HG03520 (cell line): ENCODE measurements at regions not wholly inside any gene's neighbourhood (a gene's known extent, or its start where the extent isn't known, plus 50 kb on each side); places are given as distances from the start of the nearest gene placed in this dataset.

Experiments used
- ATAC-seq: cut with Tn5 transposase; IDR thresholded peaks from one replicate; pipeline ENCODE4 v1.9.1; 2021; ENCODE audit warnings: mild to moderate bottlenecking, moderate library complexity; ENCODE audit not compliant: unreplicated experiment

- ATAC-seq = no peak
These were observed 195.9 kb upstream of the POU3F1 start for GRCh38 chr1:38242506-38242905.

GRCh38 chr1:38241594-38242334 lies 195.2 kb upstream of the POU3F1 start:
- ATAC-seq = no peak

- no peak for ATAC-seq
These were observed 194.0 kb upstream of the POU3F1 start for GRCh38 chr1:38240618-38241017.

- no peak for ATAC-seq
These were observed 192.8 kb upstream of the POU3F1 start for GRCh38 chr1:38239258-38239835.

- no peak for ATAC-seq
These were observed 191.7 kb upstream of the POU3F1 start for GRCh38 chr1:38238294-38238693.

- no peak for ATAC-seq
These were observed 189.1 kb upstream of the POU3F1 start for GRCh38 chr1:38235705-38236104.

- ATAC-seq = no peak
These were observed 185.3 kb upstream of the POU3F1 start for GRCh38 chr1:38231941-38232340.

- no peak for ATAC-seq
These were observed 182.1 kb upstream of the POU3F1 start for GRCh38 chr1:38228718-38229117.

GRCh38 chr1:38225745-38226144 lies 179.2 kb upstream of the POU3F1 start:
- ATAC-seq = no peak

- ATAC-seq = no peak
These were observed 176.8 kb upstream of the POU3F1 start for GRCh38 chr1:38223391-38223790.

- no peak for ATAC-seq
These were observed 176.3 kb upstream of the POU3F1 start for GRCh38 chr1:38222891-38223290.

GRCh38 chr1:38221006-38221649 lies 174.5 kb upstream of the POU3F1 start:
- no peak for ATAC-seq

- no peak for ATAC-seq
These were observed 170.7 kb upstream of the POU3F1 start for GRCh38 chr1:38217316-38217715.

GRCh38 chr1:38213646-38214434 lies 167.2 kb upstream of the POU3F1 start:
- ATAC-seq = no peak

- no peak for ATAC-seq
These were observed 164.2 kb upstream of the POU3F1 start for GRCh38 chr1:38210895-38211177.

GRCh38 chr1:38210021-38210894 lies 163.7 kb upstream of the POU3F1 start:
- no peak for ATAC-seq

- no peak for ATAC-seq
These were observed 162.4 kb upstream of the POU3F1 start for GRCh38 chr1:38208716-38209632.

- ATAC-seq = no peak
These were observed 161.3 kb upstream of the POU3F1 start for GRCh38 chr1:38207906-38208305.

GRCh38 chr1:38207275-38207674 lies 160.7 kb upstream of the POU3F1 start:
- ATAC-seq = no peak

- no peak for ATAC-seq
These were observed 158.1 kb upstream of the POU3F1 start for GRCh38 chr1:38204698-38205097.
